ENCODE measurements at regions not wholly inside any gene's neighbourhood (a gene's known extent, or its start where the extent isn't known, plus 50 kb on each side); places are given as distances from the start of the nearest gene placed in this dataset.
"Not testable (repeated sequence)": the region's sequence is repeated elsewhere in the genome, so short reads cannot be mapped to it uniquely, and the experiment has no call there.

DNA sequence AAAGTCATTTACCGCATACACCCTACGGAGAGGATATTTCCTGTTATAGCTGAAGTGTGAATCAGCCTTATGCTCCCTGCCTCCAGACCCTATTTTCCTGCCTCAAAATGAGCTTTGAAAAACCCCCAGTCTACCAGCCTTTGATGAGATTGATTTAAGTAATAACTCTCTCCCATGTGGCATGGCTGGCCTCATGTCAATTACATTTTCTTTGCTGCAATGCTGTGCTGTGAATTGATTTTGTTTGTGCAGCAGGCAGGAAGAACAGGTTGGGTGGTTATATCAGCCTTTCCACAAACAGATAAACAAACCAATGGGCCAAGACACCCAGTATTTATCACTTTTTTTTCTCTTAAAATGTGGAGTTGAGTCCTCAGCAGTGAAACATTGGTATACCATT, 1105.5 kb upstream of the TMEM132C start:
- DNase-seq, result no peak

DNA sequence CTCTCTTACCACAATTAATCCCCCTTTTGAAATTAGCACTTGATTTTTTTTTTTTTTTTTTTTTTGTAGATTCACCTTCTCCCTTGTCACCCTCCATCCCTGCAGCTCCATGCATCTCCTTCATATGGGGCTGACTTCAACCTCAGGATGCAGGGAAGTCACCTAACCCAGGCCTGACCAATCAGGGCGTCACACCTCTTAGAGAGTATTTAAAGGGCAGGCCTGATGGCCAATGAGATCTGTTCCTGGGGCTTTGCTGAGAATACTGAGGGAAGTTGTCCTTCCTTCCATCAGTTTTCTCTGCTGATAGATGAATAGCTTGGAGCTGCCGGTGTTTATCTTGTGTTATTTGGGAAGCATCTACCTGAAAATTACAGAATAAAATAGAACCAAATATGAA, 1104.7 kb upstream of the TMEM132C start:
- no peak for DNase-seq

DNA sequence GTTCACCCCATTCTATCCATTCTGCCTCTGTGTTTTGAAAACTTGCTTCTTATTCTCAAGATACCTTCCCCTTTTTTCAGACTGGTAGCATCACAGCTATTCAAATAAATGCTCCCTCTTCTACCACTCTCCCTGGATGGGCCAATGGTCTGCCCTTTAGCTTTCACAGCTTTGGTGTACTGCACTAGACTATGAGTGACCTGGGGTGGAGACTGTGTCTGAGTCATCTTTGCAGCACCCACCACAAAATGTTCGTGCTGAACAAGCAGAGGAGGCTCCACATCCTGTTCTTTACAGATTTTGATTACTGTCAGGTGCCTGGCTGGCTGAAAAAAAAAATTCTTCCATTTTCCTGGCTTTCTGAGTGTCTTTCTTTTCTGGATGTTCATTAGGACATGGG, 1104.1 kb upstream of the TMEM132C start:
- DNase-seq, result peak; percentile 33

DNA sequence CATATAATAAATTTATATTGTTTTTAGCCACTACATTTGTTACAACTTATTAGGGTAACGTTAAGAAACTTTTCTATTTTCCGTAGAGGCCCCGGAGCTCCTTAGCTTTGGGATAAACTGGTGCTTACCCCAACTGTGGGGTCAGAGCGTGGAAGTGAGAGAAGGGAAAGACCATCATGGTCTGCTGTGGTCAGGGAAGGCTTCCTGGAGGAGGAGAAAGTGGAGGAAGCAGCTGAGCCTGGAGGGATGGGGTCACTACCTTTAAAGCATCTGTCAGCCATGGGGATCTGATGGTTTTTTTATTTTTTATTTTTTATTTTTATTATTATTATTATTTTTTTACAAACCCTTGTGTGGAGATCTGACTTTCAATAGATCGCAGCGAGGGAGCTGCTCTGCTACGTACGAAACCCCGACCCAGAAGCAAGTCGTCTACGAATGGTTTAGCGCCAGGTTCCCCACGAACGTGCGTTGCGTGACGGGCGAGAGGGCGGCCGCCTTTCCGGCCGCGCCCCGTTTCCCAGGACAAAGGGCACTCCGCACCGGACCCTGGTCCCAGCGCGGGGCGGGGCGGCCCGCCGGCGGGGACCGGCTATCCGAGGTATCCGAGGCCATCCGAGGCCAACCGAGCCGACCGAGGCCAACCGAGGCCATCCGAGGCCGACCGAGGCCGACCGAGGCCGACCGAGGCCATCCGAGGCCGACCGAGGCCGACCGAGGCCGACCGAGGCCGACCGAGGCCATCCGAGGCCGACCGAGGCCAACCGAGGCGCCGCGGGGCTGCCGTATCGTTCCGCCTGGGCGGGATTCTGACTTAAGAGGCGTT, 1101.2 kb upstream of the TMEM132C start:
- peak; percentile 90 for DNase-seq

DNA sequence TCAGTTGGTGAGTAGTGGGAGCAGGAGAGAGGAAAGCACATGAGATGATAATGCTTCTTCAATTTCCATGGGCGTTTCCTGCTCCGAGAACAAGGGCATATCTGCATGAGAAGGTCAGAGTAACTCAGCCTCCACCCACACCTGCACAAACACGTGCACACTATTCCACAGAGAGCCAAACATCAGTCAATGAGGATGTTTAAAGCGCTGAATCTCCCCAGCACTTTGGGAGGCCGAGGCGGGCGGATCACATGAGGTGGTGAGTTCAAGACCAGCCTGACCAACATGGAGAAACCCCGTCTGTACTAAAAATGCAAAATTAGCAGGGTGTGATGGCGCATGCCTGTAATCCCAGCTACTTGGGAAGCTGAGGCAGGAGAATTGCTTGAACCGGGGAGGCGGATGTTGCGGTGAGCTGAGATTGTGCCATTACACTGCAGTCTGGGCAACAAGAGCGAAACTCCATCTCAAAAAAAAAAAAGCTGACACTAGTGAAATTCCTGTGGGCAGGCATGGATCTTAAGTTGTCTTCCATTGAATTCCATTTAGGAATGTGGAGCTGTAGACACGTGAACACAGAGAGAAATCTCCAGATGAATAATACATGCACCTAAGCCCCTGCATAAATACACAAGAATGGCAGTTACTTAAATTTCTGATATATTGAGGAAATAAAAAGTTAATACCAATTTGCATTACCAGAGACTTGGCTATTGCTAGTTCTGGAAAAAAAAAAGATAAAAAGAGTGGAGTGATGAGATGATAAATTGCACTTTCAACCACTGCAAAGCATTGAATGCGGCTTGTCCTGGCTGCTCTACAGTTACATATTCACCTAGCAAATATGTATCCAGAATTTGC, 1097.4 kb upstream of the TMEM132C start:
- no peak for DNase-seq

DNA sequence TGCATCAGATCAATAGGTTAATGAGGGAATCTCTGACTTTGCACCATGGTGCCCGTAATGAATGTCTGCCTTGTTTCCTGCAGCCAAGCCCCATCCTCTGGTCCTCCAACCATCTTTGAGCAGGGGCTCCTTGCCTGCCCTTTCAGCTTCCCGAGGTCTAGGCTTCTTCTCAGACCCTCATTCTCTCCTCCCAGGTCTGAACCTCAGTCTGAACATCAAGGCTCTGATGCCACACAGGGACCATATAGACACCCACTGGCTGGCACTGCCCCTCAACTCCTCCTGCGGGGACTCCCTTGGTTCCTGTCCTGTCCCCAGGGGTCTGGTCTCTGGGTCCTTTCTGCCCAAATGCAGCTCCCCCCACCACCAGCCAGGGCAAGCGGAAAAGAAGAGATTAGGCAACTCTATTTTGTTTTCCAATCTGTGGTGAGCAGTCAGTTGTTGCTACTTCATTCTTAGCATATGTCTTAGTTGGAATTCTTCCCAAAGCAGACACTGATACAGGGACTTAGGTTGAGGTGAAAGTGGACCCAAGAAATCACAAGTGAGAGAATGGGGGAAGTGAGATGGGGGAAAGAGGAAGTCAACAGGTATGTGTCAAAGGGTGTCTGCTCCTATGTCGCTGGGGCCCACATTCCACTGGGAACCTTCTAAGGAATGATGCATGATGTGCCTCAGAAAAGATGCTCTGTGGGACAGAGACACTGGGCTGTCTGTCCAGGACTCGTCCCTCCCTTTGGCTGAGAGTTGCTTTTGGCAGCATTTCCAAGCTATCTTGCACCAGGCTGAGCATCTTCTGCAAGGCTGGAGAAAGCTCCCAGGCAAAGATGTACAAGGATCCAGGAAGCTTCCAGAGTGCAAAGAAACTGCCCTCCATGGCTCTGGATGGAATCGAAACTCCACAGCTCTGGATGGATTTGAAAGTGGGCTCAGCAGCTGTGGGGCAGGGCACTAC, 1096.5 kb upstream of the TMEM132C start:
- no peak for DNase-seq

DNA sequence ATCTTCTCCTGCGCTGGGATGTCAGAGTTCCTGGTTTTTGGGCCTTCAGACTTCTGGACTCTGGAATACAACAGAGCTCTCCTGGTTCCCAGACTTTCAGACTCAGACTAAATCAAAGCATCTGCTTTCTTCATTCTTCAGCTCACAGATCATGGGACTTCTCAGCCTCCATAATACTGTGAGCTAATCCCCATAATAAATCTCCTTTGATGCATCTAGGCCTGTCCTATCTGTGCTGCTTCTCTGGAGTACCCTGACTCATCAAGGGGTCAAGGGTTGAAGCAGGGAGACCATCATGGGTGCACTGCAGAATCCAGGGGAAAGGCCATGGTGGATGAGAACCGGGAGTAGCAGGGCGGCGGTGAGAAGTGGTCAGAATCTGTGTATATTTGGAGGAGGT, 1094.1 kb upstream of the TMEM132C start:
- DNase-seq, result no peak

DNA sequence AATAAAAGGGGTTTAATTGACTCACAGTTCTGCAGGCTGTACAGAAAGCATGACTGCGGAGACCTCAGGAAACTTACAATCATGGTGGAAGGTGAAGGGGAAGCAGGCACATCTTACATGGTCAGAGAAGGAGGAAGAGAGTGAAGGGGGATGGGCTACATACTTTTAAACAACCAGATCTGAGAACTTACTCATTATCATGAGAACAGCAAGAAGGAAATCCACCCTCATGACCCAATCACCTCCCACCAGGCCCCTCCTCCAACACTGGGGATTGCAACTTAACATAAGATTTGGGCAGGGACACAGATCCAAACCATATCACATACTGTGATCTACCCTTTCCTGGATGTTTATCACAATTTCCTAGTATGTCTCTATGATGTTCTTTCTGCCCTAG, 1093.0 kb upstream of the TMEM132C start:
- DNase-seq, result not testable (repeated sequence)

DNA sequence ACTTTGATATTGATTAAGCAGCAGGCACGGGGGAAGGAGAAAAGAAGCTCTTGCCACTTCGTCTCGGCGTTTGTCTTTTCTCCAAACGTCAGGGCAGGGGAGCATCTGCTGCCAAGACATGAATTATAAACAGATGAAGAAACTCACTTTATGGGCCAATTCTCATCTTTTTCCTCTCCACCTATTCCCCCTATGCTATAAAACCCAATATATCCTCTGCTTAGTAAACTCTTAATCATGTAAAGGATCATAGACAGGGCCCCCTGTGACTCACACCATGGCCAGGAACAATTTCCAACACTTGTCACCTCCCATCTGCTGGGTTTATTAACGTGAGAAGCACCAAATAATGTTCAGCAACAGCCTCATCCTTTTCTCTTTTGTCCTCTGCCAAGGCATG, 1092.1 kb upstream of the TMEM132C start:
- DNase-seq, result no peak

DNA sequence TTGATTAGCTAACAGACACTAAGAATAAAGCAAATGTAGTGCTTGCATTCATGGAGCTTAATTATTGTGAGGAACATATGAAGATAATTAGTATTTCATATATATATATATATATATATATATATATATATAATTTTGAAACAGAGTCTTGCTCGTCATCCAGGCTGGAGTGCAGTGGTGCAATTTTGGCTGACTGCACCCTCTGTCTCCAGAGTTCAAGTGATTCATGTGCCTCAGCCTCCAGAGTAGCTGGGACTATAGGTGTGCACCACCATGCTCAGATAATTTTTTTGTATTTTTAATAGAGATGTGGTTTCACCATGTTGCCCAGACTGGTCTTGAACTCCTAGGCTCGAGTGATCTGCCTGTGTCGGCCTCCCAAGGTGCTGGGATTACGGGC, 1091.6 kb upstream of the TMEM132C start:
- DNase-seq, result no peak

DNA sequence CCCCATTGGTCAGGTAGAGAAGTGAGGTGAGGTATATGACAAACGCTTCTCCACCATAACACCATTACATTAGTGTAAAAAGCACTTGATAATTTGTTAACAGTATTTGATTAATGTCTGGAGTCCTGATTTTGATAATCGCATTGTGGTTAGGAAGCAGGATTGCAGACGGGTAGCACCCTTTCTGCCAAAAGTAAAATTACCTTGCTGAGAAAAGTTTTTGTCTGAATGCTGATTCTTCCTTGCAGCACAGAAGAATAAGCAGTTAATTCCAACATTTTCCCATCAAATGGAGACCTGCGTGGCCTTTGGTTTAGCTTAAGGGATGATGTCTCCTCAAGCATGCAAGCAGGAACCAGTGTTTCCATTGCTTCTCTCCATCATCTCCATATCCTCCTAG, 1090.2 kb upstream of the TMEM132C start:
- DNase-seq, result no peak

DNA sequence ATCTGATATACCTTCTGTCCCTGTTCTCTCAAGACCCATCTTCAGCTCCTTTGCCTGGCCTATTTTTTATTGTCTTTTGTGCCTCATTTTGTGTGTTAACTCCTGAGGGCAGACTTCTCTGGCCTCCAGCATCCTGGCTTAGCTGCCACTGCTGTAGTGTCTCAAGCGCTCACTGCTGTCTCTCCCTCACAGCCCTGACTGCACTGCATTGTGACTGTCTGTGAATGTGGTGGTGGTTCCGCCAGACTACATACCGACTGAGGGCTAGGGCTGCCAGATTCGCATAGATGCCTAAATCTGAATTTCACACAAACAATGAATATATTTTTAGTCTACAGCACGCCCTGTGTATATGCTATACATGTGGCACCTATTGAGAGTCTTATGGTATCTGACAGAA, 1088.9 kb upstream of the TMEM132C start:
- DNase-seq, result no peak

DNA sequence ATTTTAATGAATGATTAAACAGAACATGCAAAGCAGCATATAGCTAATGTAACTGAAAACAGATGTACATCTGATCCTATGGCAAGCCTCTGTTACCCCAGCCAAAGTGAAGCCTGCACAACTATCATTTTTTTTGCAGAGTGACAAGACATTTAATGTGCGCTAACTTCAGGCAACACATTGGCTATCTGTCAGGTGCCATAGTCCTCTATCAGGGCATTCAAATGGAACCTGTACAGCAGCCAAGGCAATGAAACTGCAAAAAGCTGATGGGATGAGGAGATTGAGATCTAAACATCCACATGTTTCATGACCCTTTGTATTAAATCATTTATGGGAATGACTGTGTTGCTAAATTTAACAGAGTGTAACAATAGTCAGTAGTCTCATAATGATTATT, 1088.5 kb upstream of the TMEM132C start:
- DNase-seq, result no peak

DNA sequence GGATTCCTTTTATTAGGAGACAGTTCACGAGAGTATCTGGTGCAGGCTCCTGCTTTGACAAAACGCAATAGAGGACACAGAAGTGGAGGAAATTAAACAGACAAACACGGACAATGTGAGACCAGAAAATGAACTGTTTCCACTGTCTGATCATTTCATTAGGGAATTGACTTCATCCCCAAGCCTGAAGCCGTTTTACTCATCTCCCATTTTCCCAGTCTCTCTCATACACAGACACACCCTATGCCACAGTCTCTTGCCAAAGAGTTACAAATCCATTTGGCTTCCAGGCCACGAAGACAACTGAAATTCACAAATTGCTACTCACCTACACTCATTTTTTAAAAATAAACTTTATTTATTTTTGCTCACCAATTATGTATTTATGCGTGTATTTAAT, 1087.8 kb upstream of the TMEM132C start:
- DNase-seq, result no peak

DNA sequence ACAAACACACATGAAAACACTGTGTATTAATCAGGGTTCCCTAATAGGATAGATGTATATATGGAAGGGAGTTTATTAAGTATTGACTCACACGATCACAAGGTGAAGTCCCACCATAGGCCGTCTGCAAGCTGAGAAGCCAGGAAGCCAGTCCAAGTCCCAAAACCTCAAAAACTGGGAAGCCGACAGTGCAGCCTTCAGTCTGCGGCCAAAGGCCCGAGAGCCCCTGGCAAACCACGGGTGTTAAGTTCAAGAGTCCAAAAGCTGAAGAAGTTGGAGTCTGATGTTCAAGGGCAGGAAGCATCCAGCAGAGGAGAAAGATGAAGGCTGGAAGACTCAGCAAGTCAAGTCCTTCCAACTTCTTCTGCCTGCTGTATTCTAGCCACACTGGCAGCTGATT, 1085.0 kb upstream of the TMEM132C start:
- no peak for DNase-seq

DNA sequence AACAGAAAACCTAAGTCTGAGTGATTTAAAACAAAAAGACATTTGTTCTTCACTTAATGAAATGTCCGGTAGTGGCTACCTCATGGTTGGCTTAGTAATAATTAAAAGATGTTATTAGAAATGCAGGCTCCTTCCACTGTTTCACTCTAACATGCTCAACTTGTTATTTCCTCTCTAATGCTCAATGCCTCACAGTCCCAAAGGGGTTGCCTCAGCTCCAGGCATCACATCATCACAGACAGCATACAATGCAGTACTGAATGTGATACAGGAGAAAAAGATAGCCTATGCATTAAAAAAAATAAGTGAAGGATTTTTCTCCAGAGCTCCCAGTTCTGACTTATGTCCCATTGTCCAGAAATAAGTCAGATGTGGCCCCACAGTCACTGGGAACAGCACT, 1077.0 kb upstream of the TMEM132C start:
- no peak for DNase-seq

DNA sequence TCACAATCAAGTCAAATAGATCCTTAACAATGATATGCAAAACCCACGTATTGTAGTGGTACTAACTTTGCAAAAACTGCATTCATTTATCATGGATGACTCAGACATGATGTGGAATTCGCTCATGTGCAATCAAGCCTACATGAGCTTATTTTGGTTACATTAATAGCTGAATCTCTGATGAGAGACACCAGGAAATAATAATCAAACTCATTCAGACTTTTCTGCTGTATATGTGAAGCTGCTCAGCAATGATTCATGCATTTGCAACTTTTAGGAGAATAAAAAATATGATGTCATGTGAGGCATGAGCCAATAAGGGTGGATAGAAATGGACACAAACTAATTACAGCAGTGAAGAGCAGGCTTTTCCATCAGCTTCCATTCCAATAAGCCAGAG, 1075.8 kb upstream of the TMEM132C start:
- DNase-seq, result no peak

DNA sequence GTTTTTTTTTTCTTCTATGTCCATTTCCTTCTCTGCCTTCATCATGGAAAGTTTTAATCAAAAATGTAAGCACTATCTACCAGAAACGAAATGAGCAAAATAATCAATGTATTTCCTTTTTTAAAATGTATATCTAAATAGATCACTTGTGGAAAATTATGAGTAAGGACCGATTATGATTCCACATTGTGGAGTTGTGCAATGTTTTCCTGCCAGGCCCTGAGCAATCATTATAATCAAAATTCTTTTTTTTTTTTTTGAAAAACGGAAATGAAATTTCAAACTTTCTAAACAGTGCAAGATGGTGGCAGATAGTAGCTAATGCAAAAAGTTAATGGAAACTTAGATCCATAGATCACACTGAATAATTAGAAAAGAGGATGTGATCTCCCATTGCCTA, 1074.6 kb upstream of the TMEM132C start:
- DNase-seq, result no peak

DNA sequence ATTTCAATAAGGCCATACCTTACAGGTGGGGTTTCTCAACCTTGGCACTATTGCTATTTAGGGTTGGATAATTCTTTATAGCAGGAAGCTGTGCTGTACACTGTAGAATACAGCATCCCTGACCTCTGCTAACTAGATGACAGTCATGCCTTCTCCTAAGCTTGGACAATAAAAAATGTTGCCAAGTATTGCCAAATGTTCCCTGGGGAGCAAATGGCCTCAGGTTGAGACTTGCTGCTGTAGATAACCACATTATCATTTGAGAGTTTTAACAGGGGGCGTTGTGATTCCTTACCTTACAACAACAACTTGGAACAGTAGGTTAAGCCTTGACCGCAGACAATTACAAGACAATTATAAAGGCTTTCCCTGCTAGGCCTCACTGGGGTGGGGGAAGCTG, 1073.6 kb upstream of the TMEM132C start:
- no peak for DNase-seq

DNA sequence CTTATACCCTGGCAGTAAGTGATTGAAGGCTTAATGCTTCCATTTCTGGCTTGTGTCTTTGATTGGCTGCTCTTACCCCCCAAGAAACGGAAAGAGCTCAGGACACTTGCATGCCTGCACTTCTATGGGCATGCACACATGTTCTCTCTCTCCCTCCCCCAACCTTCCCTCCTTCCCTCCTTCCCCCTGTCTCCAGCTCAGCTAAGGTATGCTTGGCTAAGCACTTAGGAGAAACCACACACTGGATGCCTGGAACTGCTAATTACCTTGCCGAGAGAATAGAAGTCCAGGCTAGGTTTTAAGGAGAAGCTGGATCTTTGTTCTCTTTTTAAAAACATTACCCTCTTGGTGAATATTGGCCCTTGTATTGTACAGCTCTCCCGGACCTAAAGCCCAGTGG, 1072.8 kb upstream of the TMEM132C start:
- DNase-seq, result no peak

DNA sequence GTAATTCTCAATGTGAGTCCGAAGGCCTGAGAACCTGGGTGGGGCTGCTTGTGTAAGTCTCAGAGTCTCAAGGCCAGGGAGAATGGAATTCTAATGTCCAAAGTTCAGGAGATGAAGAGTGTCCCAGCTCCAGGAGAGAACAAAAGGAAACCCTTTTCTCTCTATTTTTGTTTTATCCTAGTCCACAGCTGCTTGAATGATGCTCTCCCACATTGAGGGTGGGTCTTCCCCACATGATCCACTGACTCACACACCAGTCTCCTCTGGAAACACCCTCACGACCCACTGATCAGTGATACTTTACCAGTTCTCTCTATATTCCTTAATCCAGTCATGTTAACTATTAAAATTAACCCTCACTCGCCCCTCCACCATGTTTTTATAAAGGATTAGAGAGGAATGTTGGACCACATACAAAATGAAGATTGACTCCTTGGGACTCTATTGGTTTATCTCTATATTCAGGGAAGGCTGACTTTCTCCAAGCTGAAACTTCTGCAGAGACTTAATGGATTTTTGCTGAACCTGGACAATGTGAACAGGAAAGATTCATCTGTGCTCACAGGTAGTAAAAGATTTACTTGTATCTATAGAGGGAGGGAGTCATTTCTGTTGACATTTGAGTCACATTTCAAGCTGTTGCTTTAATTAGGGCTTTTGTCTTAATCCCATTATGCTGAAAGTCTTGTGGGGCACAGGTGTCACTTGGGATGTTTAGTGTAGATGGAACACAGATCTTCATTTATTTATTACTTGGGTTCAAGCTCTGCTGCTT, 1061.0 kb upstream of the TMEM132C start:
- no peak for DNase-seq

DNA sequence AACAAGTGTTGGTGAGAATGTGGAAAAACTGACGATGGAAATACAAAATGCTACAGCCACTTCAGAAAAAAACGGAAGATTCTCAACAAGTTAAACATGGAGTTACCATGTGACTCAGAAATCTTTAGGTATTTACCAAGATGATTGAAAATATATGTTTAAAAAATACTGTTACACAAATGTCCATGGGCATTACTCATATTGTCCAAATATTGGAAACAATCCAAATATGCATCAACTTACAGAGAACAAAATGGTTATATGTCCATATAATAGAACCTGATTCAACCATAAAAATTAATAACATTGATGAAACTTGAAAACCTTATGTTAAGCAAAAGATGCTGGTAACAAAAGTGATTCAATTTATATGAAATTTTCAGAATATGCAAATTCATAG, 1057.7 kb upstream of the TMEM132C start:
- DNase-seq, result no peak

Measured in hematopoietic multipotent progenitor cell treated with erythropoietin and hydrocortisone succinate and interleukin-3 and kit ligand, for 4 days (in vitro differentiated cells).